HG03439 (cell line): ENCODE measurements at regions not wholly inside any gene's neighbourhood (a gene's known extent, or its start where the extent isn't known, plus 50 kb on each side); places are given as distances from the start of the nearest gene placed in this dataset.

Experiments
- ATAC-seq: cut with Tn5 transposase; IDR thresholded peaks from one replicate; pipeline ENCODE4 v1.9.1; 2021; ENCODE audit warnings: mild to moderate bottlenecking, moderate library complexity; ENCODE audit not compliant: unreplicated experiment

- ATAC-seq: no peak
Observed at GRCh38 chr11:106327134-106327533, 249.7 kb downstream of the AASDHPPT start.

- ATAC-seq: no peak
Observed at GRCh38 chr11:106327637-106328036, 250.2 kb downstream of the AASDHPPT start.

GRCh38 chr11:106329273-106330018 is 252.0 kb downstream of the AASDHPPT start:
- no peak for ATAC-seq

GRCh38 chr11:106331176-106331575 is 253.7 kb downstream of the AASDHPPT start:
- ATAC-seq: no peak

GRCh38 chr11:106333678-106334077 is 256.2 kb downstream of the AASDHPPT start:
- ATAC-seq: no peak

- ATAC-seq: no peak
Observed at GRCh38 chr11:106344394-106344793, 266.9 kb downstream of the AASDHPPT start.

GRCh38 chr11:106344966-106345365 is 267.5 kb downstream of the AASDHPPT start:
- ATAC-seq: no peak

GRCh38 chr11:106353031-106353430 is 275.6 kb downstream of the AASDHPPT start:
- no peak for ATAC-seq

GRCh38 chr11:106369224-106369623 is 291.8 kb downstream of the AASDHPPT start:
- no peak for ATAC-seq

GRCh38 chr11:106378513-106379179 is 301.2 kb downstream of the AASDHPPT start:
- ATAC-seq: no peak

GRCh38 chr11:106379265-106379664 is 301.8 kb downstream of the AASDHPPT start:
- ATAC-seq: no peak

- no peak for ATAC-seq
Observed at GRCh38 chr11:106379712-106380111, 302.2 kb downstream of the AASDHPPT start.

- ATAC-seq: no peak
Observed at GRCh38 chr11:106381895-106382294, 304.4 kb downstream of the AASDHPPT start.

GRCh38 chr11:106384429-106384828 is 307.0 kb downstream of the AASDHPPT start:
- no peak for ATAC-seq

GRCh38 chr11:106386519-106386918 is 309.1 kb downstream of the AASDHPPT start:
- ATAC-seq: no peak

- no peak for ATAC-seq
Observed at GRCh38 chr11:106389101-106389500, 311.6 kb downstream of the AASDHPPT start.

- no peak for ATAC-seq
Observed at GRCh38 chr11:106390078-106390477, 312.6 kb downstream of the AASDHPPT start.

GRCh38 chr11:106391771-106392420 is 314.4 kb downstream of the AASDHPPT start:
- ATAC-seq: no peak

- ATAC-seq: no peak
Observed at GRCh38 chr11:106395716-106396349, 318.4 kb downstream of the AASDHPPT start.

GRCh38 chr11:106397787-106398501 is 320.5 kb downstream of the AASDHPPT start:
- ATAC-seq: no peak
